Thyroid gland (tissue), 4 donors: ENCODE measurements at regions not wholly inside any gene's neighbourhood (a gene's known extent, or its start where the extent isn't known, plus 50 kb on each side); places are given as distances from the start of the nearest gene placed in this dataset.

ENCODE experiments used
- CTCF ChIP-seq, 6 experiments: fragments of 200-600 bp in 3 of 6; fragments of 450-650 bp in 3 of 6; sonication (generic) in 3 of 6; IDR thresholded peaks; one replicate each; pipeline ENCODE4 v1.5.1; 2016 to 2019; ENCODE audit warnings: antibody characterized with exemption in 6 of 6, mild to moderate bottlenecking in 2 of 6, inconsistent platforms in 1 of 6, moderate library complexity in 1 of 6
- POLR2A ChIP-seq, 2 donors: fragments of 450-650 bp; IDR thresholded peaks; one replicate each; pipeline ENCODE4 v1.6.1; 2017; ENCODE audit warnings: antibody characterized with exemption in 2 of 2, mild to moderate bottlenecking in 2 of 2, moderate library complexity in 1 of 2

- TF ChIP-seq CTCF (IDR thresholded peaks at IDR 0.05) = no peak
- TF ChIP-seq POLR2A (IDR thresholded peaks at IDR 0.05) = no peak
These were observed 184.8 kb downstream of the GPAM start for GRCh38 chr10:111998728-111999127.
